ENCODE measurements at regions not wholly inside any gene's neighbourhood (a gene's known extent, or its start where the extent isn't known, plus 50 kb on each side); places are given as distances from the start of the nearest gene placed in this dataset.
"Not testable (repeated sequence)": the region's sequence is repeated elsewhere in the genome, so short reads cannot be mapped to it uniquely, and the experiment has no call there.

GRCh38 chr7:113764401-113765035 lies 154.3 kb downstream of the PPP1R3A start:
- no peak overlapping the region for H3K27ac Mint-ChIP-seq
- no peaks in the 10 kb centered on the region for H3K9me3 Mint-ChIP-seq
- H3K36me3 Mint-ChIP-seq (ENCODE audit: low read depth) = no peaks in the 10 kb centered on the region
- no peak overlapping the region for H3K4me3 Mint-ChIP-seq
- intact Hi-C loops (cut with micrococcal nuclease) = no loop called here
- H3K4me1 Mint-ChIP-seq (ENCODE audit: low read depth) = peaks cover 7% of the 10 kb centered on the region
- H3K27me3 Mint-ChIP-seq = no peaks in the 10 kb centered on the region

- intact Hi-C loops (cut with micrococcal nuclease) = no loop called here
- H3K36me3 Mint-ChIP-seq (ENCODE audit: low read depth) = no peaks in the 10 kb centered on the region
These were observed 155.6 kb downstream of the PPP1R3A start for GRCh38 chr7:113763226-113763625.

DNA sequence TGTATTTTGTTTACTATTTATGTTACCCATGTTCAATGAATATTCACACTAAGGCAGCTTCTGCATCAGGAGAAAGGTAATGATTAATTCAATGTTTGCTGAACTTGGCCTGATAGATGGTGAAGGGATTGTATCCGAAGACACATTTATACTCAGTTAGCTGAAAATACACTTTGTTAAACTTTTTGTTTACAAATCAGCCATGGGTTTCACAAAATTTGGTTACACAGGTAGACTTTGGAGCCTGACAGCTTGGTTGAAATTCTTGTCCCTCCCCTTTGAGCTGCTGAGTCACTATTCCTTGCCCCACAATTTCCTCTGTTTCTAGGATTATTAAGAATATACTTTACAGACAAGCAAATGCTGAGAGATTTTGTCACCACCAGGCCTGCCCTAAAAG lies 162.6 kb downstream of the PPP1R3A start:
- Mint-ChIP-seq H3K9me3 (no peaks in the 10 kb centered on the region), H3K4me3 (no peak overlapping the region), H3K36me3 (ENCODE audit: low read depth) (no peaks in the 10 kb centered on the region), H3K27ac (no peak overlapping the region), H3K4me1 (ENCODE audit: low read depth) (no peaks in the 10 kb centered on the region), H3K27me3 (no peaks in the 10 kb centered on the region)
- intact Hi-C loops (cut with micrococcal nuclease) = no loop called here

More at GRCh38 chr7:113763226-113763625, 155.6 kb downstream of the PPP1R3A start:
- no peaks in the 10 kb centered on the region for H3K9me3 Mint-ChIP-seq
- no peaks in the 10 kb centered on the region for H3K4me1 Mint-ChIP-seq (ENCODE audit: low read depth)
- no peak overlapping the region for H3K4me3 Mint-ChIP-seq
- no peak overlapping the region for H3K27ac Mint-ChIP-seq
- H3K27me3 Mint-ChIP-seq = no peaks in the 10 kb centered on the region

DNA sequence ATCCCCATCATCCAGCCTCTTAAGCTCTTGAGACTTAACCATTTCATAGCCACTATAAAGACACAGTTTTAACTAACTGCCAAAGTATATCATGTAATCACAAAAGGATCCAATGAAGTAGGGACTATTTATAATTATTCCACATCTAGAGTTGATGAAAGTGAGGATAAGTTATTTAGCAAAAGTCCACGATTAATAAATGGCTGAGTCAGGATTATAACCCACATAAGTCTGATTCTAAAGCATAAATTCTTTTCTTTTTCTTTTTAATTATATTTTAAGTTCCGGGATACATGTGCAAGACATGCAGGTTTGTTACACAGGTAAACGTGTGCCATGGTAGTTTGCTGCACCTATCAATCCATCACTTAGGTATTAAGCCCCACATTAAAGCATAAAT lies 166.1 kb downstream of the PPP1R3A start:
- no peaks in the 10 kb centered on the region for H3K9me3 Mint-ChIP-seq
- H3K27me3 Mint-ChIP-seq = no peaks in the 10 kb centered on the region
- no peak overlapping the region for H3K4me3 Mint-ChIP-seq
- H3K4me1 Mint-ChIP-seq (ENCODE audit: low read depth) = no peaks in the 10 kb centered on the region
- H3K27ac Mint-ChIP-seq = no peak overlapping the region
- H3K36me3 Mint-ChIP-seq (ENCODE audit: low read depth) = no peaks in the 10 kb centered on the region
- intact Hi-C loops (cut with micrococcal nuclease) = no loop called here

GRCh38 chr7:113752289-113752688 lies 166.5 kb downstream of the PPP1R3A start:
- H3K4me1 Mint-ChIP-seq (ENCODE audit: low read depth) = no peaks in the 10 kb centered on the region
- no peaks in the 10 kb centered on the region for H3K27me3 Mint-ChIP-seq
- no peaks in the 10 kb centered on the region for H3K9me3 Mint-ChIP-seq
- no peak overlapping the region for H3K4me3 Mint-ChIP-seq
- intact Hi-C loops (cut with micrococcal nuclease) = no loop called here
- H3K36me3 Mint-ChIP-seq (ENCODE audit: low read depth) = no peaks in the 10 kb centered on the region
- H3K27ac Mint-ChIP-seq = no peak overlapping the region

GRCh38 chr7:113751547-113751946 lies 167.3 kb downstream of the PPP1R3A start:
- no peaks in the 10 kb centered on the region for H3K9me3 Mint-ChIP-seq

GRCh38 chr7:113748385-113748784 lies 170.4 kb downstream of the PPP1R3A start:
- H3K9me3 Mint-ChIP-seq; H3K27ac Mint-ChIP-seq; H3K4me1 Mint-ChIP-seq (ENCODE audit: low read depth); H3K27me3 Mint-ChIP-seq; H3K4me3 Mint-ChIP-seq; H3K36me3 Mint-ChIP-seq (ENCODE audit: low read depth); intact Hi-C loops (cut with micrococcal nuclease): not testable (repeated sequence)

More at GRCh38 chr7:113751547-113751946, 167.3 kb downstream of the PPP1R3A start:
- intact Hi-C loops (cut with micrococcal nuclease) = no loop called here
- no peak overlapping the region for H3K4me3 Mint-ChIP-seq
- no peak overlapping the region for H3K27ac Mint-ChIP-seq
- H3K27me3 Mint-ChIP-seq = no peaks in the 10 kb centered on the region
- no peaks in the 10 kb centered on the region for H3K36me3 Mint-ChIP-seq (ENCODE audit: low read depth)
- no peaks in the 10 kb centered on the region for H3K4me1 Mint-ChIP-seq (ENCODE audit: low read depth)

DNA sequence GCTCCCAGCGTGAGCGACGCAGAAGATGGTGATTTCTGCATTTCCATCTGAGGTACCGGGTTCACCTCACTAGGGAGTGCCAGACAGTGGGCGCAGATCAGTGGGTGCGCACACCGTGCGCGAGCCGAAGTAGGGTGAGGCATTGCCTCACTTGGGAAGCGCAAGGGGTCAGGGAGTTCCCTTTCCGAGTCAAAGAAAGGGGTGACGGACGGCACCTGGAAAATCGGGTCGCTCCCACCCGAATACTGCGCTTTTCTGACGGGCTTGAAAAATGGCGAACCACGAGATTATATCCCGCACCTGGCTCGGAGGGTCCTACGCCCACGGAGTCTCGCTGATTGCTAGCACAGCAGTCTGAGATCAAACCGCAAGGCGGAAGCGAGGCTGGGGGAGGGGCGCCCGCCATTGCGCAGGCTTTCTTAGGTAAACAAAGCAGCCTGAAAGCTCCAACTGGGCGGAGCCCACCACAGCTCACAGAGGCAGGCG lies 175.8 kb downstream of the PPP1R3A start:
- H3K27me3 Mint-ChIP-seq; H3K36me3 Mint-ChIP-seq (ENCODE audit: low read depth); intact Hi-C loops (cut with micrococcal nuclease); H3K27ac Mint-ChIP-seq; H3K4me3 Mint-ChIP-seq; H3K4me1 Mint-ChIP-seq (ENCODE audit: low read depth): not testable (repeated sequence)
- peaks cover 30% of the 10 kb centered on the region for H3K9me3 Mint-ChIP-seq

- no peaks in the 10 kb centered on the region for H3K36me3 Mint-ChIP-seq (ENCODE audit: low read depth)
- no peak overlapping the region for H3K27ac Mint-ChIP-seq
- H3K4me1 Mint-ChIP-seq (ENCODE audit: low read depth) = no peaks in the 10 kb centered on the region
- no peaks in the 10 kb centered on the region for H3K27me3 Mint-ChIP-seq
- no peak overlapping the region for H3K4me3 Mint-ChIP-seq
- intact Hi-C loops (cut with micrococcal nuclease) = no loop called here
- H3K9me3 Mint-ChIP-seq = peaks cover 30% of the 10 kb centered on the region
These were observed 176.4 kb downstream of the PPP1R3A start for GRCh38 chr7:113742377-113742776.

DNA sequence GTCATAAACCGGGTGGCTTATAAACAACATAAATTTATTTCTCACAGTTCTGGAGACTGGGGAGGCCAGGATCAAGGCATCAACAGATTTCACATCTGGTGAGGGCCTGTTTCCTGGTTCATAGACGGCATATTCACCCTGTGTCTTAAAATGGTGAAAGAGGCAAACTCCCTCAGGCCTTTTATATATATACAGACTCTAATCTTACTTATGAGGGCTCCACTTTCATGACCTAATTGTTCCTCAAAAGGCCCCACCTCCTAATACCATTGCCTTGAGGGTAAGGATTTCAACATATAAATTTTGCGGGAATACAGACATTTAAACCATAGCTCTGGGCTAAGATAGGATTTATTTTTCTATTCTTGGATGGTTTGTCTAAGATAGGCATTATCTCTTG lies 187.2 kb downstream of the PPP1R3A start:
- no peaks in the 10 kb centered on the region for H3K9me3 Mint-ChIP-seq
- no peak overlapping the region for H3K4me3 Mint-ChIP-seq

DNA sequence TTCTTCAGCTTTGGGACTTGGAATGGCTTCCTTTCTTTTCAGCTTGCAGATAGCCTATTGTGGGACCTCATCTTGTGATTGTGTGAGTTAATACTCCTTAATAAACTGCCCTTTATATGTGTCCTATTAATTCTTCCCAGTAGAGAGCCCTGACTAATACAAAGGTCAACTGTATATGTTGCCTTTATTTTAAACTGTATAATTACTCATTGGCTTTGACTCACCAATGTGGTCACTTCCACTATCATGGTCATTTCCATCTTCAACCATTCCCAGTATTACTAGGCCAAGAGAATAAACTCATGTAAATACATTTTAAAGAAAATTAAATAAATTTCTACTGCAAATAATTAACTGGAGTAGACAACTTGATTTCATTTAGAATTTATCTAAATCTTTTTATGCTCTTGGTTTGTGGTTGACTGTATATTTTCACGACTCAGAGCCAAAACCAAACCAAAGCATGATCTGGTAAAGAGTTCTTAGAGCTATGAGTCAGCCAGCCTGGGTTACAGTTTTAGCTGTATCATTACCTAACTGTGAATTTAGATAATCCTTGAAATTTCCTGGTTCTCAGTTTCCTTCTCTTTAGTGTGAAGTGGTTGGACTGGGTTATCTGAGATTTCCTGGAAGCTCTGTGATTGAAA lies 188.4 kb downstream of the PPP1R3A start:
- Mint-ChIP-seq H3K9me3 (no peaks in the 10 kb centered on the region), H3K27me3 (no peaks in the 10 kb centered on the region), H3K4me1 (ENCODE audit: low read depth) (no peaks in the 10 kb centered on the region), H3K4me3 (no peak overlapping the region), H3K27ac (no peak overlapping the region), H3K36me3 (ENCODE audit: low read depth) (no peaks in the 10 kb centered on the region)
- intact Hi-C loops (cut with micrococcal nuclease) = no loop called here

More for the DNA sequence above, 187.2 kb downstream of the PPP1R3A start:
- Mint-ChIP-seq H3K27me3 (no peaks in the 10 kb centered on the region), H3K36me3 (ENCODE audit: low read depth) (no peaks in the 10 kb centered on the region), H3K4me1 (ENCODE audit: low read depth) (no peaks in the 10 kb centered on the region), H3K27ac (no peak overlapping the region)
- intact Hi-C loops (cut with micrococcal nuclease) = no loop called here

- H3K27ac Mint-ChIP-seq = no peak overlapping the region
These were observed 191.3 kb downstream of the PPP1R3A start for GRCh38 chr7:113727486-113727885.

DNA sequence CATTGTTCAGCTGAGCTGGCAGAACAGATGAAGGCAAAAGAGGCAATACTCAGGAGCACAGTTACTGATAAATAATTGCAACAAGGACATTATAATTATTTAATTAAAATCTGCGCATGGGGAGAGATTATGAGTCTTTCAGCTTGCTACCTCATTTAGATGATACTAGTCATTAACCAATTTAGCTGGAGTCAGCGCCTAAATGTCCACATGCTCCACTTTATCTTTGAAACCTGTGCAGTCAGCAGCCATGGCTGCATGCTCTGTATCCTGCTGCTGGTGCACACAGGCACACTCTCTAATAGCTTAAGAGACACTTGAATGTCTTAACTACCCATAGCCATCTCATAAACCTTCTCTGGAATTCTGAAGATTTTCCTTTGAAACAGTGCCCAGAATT lies 196.8 kb downstream of the PPP1R3A start:
- intact Hi-C loops (cut with micrococcal nuclease) = no loop called here
- H3K4me1 Mint-ChIP-seq (ENCODE audit: low read depth) = no peaks in the 10 kb centered on the region
- no peaks in the 10 kb centered on the region for H3K36me3 Mint-ChIP-seq (ENCODE audit: low read depth)
- no peak overlapping the region for H3K4me3 Mint-ChIP-seq
- no peaks in the 10 kb centered on the region for H3K9me3 Mint-ChIP-seq
- H3K27ac Mint-ChIP-seq = no peak overlapping the region
- no peaks in the 10 kb centered on the region for H3K27me3 Mint-ChIP-seq

More at GRCh38 chr7:113727486-113727885, 191.3 kb downstream of the PPP1R3A start:
- intact Hi-C loops (cut with micrococcal nuclease) = no loop called here
- Mint-ChIP-seq H3K36me3 (ENCODE audit: low read depth) (no peaks in the 10 kb centered on the region), H3K27me3 (no peaks in the 10 kb centered on the region), H3K4me3 (no peak overlapping the region), H3K4me1 (ENCODE audit: low read depth) (no peaks in the 10 kb centered on the region), H3K9me3 (no peaks in the 10 kb centered on the region)

- H3K4me3 Mint-ChIP-seq = no peak overlapping the region
- intact Hi-C loops (cut with micrococcal nuclease) = no loop called here
- H3K4me1 Mint-ChIP-seq (ENCODE audit: low read depth) = no peaks in the 10 kb centered on the region
- no peak overlapping the region for H3K27ac Mint-ChIP-seq
- no peaks in the 10 kb centered on the region for H3K9me3 Mint-ChIP-seq
- no peaks in the 10 kb centered on the region for H3K27me3 Mint-ChIP-seq
- H3K36me3 Mint-ChIP-seq (ENCODE audit: low read depth) = no peaks in the 10 kb centered on the region
These were observed 201.1 kb downstream of the PPP1R3A start for GRCh38 chr7:113717739-113718138.

All from dendritic cell treated with granulocyte-macrophage colony-stimulating factor and Interleukin-4, amounts not matched to agents 40 ng/mL and 50 ng/mL, for 4 days (primary cell).